GM04504 (cell line): ENCODE measurements at regions not wholly inside any gene's neighbourhood (a gene's known extent, or its start where the extent isn't known, plus 50 kb on each side); places are given as distances from the start of the nearest gene placed in this dataset.

Source experiments
- DNase-seq: peaks from one replicate; pipeline ENCODE4 v3.0.0-alpha.2; 2012; ENCODE audit warnings: low read depth

- no peak for DNase-seq
Measured at GRCh38 chr4:157509341-157509740, 288.8 kb downstream of the GRIA2 start.

DNA sequence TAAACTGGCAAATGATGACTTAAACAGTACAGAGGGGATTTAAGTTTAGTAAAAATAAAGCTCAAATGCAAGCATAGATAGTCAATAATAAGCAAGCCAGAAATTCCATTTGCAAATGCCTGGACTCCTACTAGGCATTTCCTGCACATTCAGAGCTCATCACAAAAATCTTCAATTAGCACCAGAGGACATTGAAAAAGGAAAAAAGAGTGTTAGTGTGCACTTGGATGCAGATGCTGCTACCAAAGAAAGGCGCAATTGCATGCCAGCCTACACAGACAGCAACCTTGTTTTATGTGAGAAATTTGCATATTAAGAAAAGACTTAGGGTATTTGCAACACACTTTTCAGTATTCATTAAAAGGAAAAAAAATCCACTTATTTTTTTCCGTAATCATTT is 282.1 kb downstream of the GRIA2 start:
- no peak for DNase-seq

GRCh38 chr4:157459785-157460184 is 239.3 kb downstream of the GRIA2 start:
- DNase-seq: no peak

DNA sequence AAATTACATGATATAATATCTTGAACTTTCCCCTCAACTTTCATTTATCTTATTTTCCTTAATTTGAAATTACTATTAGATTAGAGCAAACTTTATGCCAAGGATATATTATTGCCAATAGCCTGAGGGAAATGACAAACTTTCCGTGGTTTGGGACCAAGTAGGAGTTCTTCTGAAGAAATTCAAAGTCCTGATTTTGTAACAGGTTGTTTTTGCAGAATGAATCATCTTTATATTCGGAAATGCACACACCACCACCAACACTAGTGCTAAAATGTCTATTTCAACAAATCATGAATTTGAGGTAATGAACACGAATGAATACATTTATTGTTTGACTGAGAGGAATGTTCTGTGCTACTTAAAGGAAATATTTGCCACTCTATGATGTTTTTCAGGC is 226.7 kb downstream of the GRIA2 start:
- DNase-seq: no peak

DNA sequence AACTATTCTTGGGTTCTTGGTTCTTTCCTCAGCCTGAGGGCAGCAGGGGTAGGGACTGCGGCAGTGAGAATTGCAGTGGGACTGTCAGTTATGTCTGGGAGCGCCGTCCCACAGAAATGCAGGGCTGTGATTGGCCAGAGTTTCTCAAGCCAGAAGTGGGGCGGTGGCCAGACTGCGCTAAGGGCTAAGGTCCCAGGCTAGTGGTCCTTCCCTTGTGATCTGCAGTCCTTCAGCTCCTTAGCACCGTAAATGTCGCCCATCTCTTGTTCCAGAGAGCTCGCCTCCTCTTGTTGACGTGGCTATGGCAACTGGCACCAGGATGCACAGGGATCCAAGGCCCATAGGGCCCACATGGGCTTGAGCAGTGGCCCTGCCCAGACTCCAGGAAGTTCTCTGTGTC is 223.5 kb downstream of the GRIA2 start:
- DNase-seq: no peak

DNA sequence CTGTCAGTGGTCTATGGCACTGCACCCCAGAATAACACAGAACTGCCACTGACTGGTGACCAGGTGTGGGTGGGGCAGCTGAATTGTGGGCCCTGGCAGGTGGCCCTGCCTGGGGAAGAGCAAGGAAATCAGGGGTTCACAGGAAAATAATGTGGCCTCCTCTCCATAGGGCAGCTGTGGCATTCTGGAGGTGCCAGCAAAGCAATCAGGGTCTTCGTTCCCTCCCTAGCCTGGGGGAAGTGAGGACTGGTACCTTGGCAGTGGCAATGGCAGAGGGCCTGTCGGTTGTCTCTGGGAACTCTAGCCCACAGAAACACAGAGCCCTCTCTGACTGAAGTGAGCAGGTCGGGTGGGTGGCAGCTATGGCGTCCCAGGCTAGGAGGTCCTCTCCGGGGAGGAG is 223.0 kb downstream of the GRIA2 start:
- DNase-seq: no peak

DNA sequence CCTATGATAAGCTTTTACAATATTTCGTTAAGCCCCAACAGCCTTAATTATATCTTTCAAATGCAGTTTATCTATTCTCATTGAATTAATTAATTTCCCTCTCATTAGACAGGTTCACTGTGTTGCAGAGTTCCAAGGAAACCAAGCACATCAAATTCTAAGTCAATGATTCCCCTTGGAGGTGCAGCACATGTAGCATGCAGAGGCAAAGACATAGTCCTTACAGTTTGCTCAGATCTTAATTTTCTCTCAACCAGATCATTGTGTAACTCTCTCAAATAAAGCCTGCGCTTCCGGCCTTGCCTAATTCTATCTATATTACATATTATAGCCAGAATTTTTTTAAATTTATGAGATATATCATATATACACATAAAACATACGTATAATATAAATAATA is 205.4 kb downstream of the GRIA2 start:
- no peak for DNase-seq

DNA sequence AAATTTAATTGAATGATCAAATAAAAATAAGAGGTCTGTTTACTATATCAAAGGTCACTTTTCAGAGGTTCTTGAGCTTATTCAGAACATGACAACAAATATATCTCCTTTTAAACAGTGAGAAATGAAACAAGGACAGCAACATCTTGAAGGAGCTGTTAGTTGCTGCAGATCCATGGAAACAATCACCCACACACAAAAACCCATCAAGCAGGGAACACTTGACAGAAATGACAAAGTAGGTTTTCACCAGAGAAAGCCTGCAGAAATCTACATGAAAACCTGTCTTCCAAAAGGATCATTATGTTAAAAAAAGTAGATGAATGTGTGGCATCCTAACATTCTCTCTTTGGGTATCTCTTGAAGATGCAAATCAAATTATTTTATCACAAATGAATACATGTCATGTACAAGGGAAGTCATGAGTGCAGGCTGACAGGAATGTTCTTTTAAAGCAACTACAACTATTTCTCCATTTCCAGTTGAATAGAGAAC is 203.0 kb downstream of the GRIA2 start:
- DNase-seq: no peak

DNA sequence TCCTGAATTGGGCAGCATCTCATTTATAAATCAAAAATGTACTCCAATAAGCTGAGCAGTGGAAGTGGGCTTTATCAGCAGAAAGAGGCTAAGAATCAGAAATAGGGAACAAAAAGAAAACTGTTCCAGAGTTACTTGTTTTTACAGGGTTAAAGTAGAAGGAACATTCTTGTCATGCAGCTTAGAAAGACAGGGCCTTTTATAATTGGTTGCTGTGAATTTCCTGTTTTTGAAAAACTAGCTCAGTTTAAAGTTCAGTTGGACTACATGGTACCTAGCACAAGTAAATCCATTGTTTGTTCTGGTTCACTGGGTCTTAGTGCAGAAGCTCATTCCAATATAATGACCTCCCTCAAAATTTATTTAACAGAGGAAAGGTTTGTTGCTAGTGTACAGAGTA is 200.8 kb downstream of the GRIA2 start:
- DNase-seq: no peak
